Endothelial cell of umbilical vein (primary cell): ENCODE measurements at regions not wholly inside any gene's neighbourhood (a gene's known extent, or its start where the extent isn't known, plus 50 kb on each side); places are given as distances from the start of the nearest gene placed in this dataset.

Experiments used
- BruUV-seq: library from RNA; stranded (reverse); fragments of 400-500 nt; replicated peaks from 2 replicates; lab custom pipeline; 2021; lab: Mats Ljungman, UMichigan
- CTCF ChIA-PET: fragments of 300-600, 350-600 bp; sonication (Branson Sonifier 250); formaldehyde crosslinking; loops from one replicate; lab custom pipeline; 2021; ENCODE audit warnings: antibody characterized with exemption, inconsistent platforms; lab: Charles Lee
- POLR2A ChIA-PET: fragments of 300-600, 350-600 bp; sonication (Branson Sonifier 250); formaldehyde crosslinking; loops from one replicate; lab custom pipeline; 2021; ENCODE audit warnings: antibody characterized with exemption, inconsistent platforms; lab: Charles Lee
- DNase-seq: peaks from one replicate; pipeline ENCODE4 v3.0.0-alpha.2; 2011; ENCODE audit warnings: low read depth, low spot score
- FAIRE-seq: peaks from 2 replicates; lab custom pipeline; 2011; peaks lifted over from hg19 to GRCh38; lab: Jason Lieb, UNC
- H2AFZ ChIP-seq: 2 replicates; pipeline ENCODE4 v1.6.0; 2012; ENCODE audit warnings: low read depth, low read length, control low read depth, inconsistent platforms
- H3K27ac ChIP-seq: 2 replicates; pipeline ENCODE4 v1.5.1; 2011; ENCODE audit warnings: low read depth, mild to moderate bottlenecking, control low read depth, low read length, moderate library complexity; ENCODE audit not compliant: insufficient read depth
- H3K27me3 ChIP-seq, 2 experiments: 2 replicates each; pipeline versions ENCODE4 v1.6.0 to v1.6.1; 2011; ENCODE audit warnings: low read length in 2 of 2, mixed read lengths in 1 of 2; ENCODE audit not compliant: control insufficient read depth in 2 of 2, insufficient read depth in 2 of 2
- H3K36me3 ChIP-seq, 2 experiments: 2 replicates in 1 of 2; 3 replicates in 1 of 2; pipeline ENCODE4 v1.5.1; 2011; ENCODE audit warnings: low read length in 2 of 2, mild to moderate bottlenecking in 1 of 2, moderate library complexity in 1 of 2; ENCODE audit not compliant: control insufficient read depth in 2 of 2, insufficient read depth in 2 of 2; ENCODE audit errors: extremely low read depth in 1 of 2
- H3K4me1 ChIP-seq: 3 replicates; pipeline ENCODE4 v1.5.1; 2011; ENCODE audit warnings: mild to moderate bottlenecking, low read length; ENCODE audit not compliant: control insufficient read depth, insufficient read depth; ENCODE audit errors: extremely low read depth
- H3K4me2 ChIP-seq: 2 replicates; pipeline ENCODE4 v1.6.1; 2011; ENCODE audit warnings: low read length, control low read depth, mixed read lengths; ENCODE audit not compliant: insufficient read depth
- H3K4me3 ChIP-seq, 3 experiments: fragments of 200-600 bp in 1 of 3; sonication (generic), shearing (Covaris generic) in 1 of 3; replicated peaks in 1 of 3; 2 replicates each; pipeline ENCODE4 v1.5.1; 2011 to 2016; ENCODE audit warnings: control low read depth in 3 of 3, low read length in 3 of 3, mild to moderate bottlenecking in 2 of 3, inconsistent platforms in 1 of 3, low read depth in 1 of 3, moderate library complexity in 1 of 3; ENCODE audit not compliant: insufficient read depth in 1 of 3
- H3K79me2 ChIP-seq: 2 replicates; pipeline ENCODE4 v1.6.0; 2012; ENCODE audit warnings: low read length, inconsistent platforms; ENCODE audit not compliant: control insufficient read depth, insufficient read depth
- H3K9ac ChIP-seq: replicated peaks from 2 replicates; pipeline ENCODE3; 2011; ENCODE audit warnings: low read length, control low read depth; ENCODE audit not compliant: insufficient read depth; ENCODE audit errors: extremely low read depth
- H3K9me1 ChIP-seq: replicated peaks from 3 replicates; pipeline ENCODE4 v1.6.0; 2011; ENCODE audit warnings: mild to moderate bottlenecking, low read length; ENCODE audit not compliant: control insufficient read depth, insufficient read depth; ENCODE audit errors: extremely low read depth
- H3K9me3 ChIP-seq: replicated peaks from 2 replicates; pipeline ENCODE4 v1.5.1; 2012; ENCODE audit warnings: low read length, inconsistent platforms; ENCODE audit not compliant: control insufficient read depth, insufficient read depth
- H4K20me1 ChIP-seq: replicated peaks from 2 replicates; pipeline ENCODE3; 2011; ENCODE audit warnings: mild to moderate bottlenecking, low read length; ENCODE audit not compliant: control insufficient read depth, insufficient read depth; ENCODE audit errors: extremely low read depth
- CTCF ChIP-seq, 2 donors: IDR thresholded peaks; 1 replicate in 1 of 2; 2 replicates in 1 of 2; pipeline ENCODE4 v1.5.1; 2011; ENCODE audit warnings: low read length in 2 of 2, mild to moderate bottlenecking in 2 of 2, moderate library complexity in 2 of 2, control low read depth in 1 of 2, inconsistent platforms in 1 of 2, low read depth in 1 of 2; ENCODE audit not compliant: insufficient read depth in 1 of 2; ENCODE audit errors: extremely low read depth in 1 of 2
- EZH2 ChIP-seq: IDR thresholded peaks from 2 replicates; pipeline ENCODE4 v1.6.1; 2012; ENCODE audit warnings: borderline replicate concordance, low read depth, mild to moderate bottlenecking, moderate library complexity, low read length, inconsistent platforms; ENCODE audit not compliant: severe bottlenecking
- FOS ChIP-seq: IDR thresholded peaks from 2 replicates; pipeline ENCODE4 v1.6.1; 2011; ENCODE audit warnings: mild to moderate bottlenecking, low read length, moderate library complexity, borderline replicate concordance; ENCODE audit not compliant: insufficient read depth
- GATA2 ChIP-seq: IDR thresholded peaks from 2 replicates; pipeline ENCODE4 v1.7.0; 2011; ENCODE audit warnings: low read depth, mild to moderate bottlenecking, moderate library complexity, mixed read lengths, low read length; ENCODE audit not compliant: insufficient read length, insufficient read depth
- JUN ChIP-seq: IDR thresholded peaks from 2 replicates; pipeline ENCODE4 v1.6.1; 2011; ENCODE audit warnings: borderline replicate concordance, low read depth; ENCODE audit not compliant: insufficient read length, insufficient read depth
- MAX ChIP-seq: IDR thresholded peaks from 2 replicates; pipeline ENCODE4 v1.6.1; 2011; ENCODE audit not compliant: insufficient read depth, insufficient read length
- MYC ChIP-seq: IDR thresholded peaks from one replicate; pipeline ENCODE4 v1.6.1; 2011; ENCODE audit warnings: mild to moderate bottlenecking, low read depth, low read length
- POLR2A ChIP-seq: IDR thresholded peaks from 2 replicates; pipeline ENCODE4 v1.6.1; 2012; ENCODE audit warnings: low read depth, mild to moderate bottlenecking, control low read depth, low read length
- POLR2AphosphoS5 ChIP-seq: IDR thresholded peaks from 2 replicates; pipeline ENCODE4 v1.6.1; 2012; ENCODE audit warnings: low read depth, mild to moderate bottlenecking, control low read depth, low read length, moderate library complexity; ENCODE audit not compliant: insufficient read depth
- dilution Hi-C: fragments of 300-500 bp; cut with MboI; formaldehyde crosslinking; loops from one replicate; pipeline ENCODE4 v1.15.0; 2019; ENCODE audit warnings: low sequenced_read_pairs; ENCODE audit not compliant: extremely low pct_ligation_motif_present
- intact Hi-C: fragments of 100-400 bp; cut with micrococcal nuclease; formaldehyde crosslinking; loops from one replicate; pipeline ENCODE4 v1.10.0; 2022

GRCh38 chr2:16079637-16080036 lies 139.3 kb downstream of the MYCN start:
- Histone ChIP-seq H3K4me3 (no peak overlapping the region), H4K20me1 (no peaks in the 10 kb centered on the region), H3K9me1 (no peaks in the 10 kb centered on the region), H3K9me3 (peaks cover 2% of the 10 kb centered on the region), H3K4me2 (no peak overlapping the region), H3K9ac (no peak overlapping the region), H2AFZ (no peak overlapping the region), H3K79me2 (no peaks in the 10 kb centered on the region), H3K36me3 (no peaks in the 10 kb centered on the region), H3K27me3 (no peaks in the 10 kb centered on the region), H3K4me1 (no peaks in the 10 kb centered on the region), H3K27ac (no peak overlapping the region)
- DNase-seq: no peak
- ChIA-PET CTCF (no interaction called here), POLR2A (no interaction called here)
- dilution Hi-C loops: no loop called here
- no peak for FAIRE-seq
- intact Hi-C loops: no loop called here
- no TSS peak for BruUV-seq
- TF ChIP-seq MYC (no peak), FOS (no peak), EZH2 (no peak), POLR2AphosphoS5 (no peak), MAX (no peak), CTCF (IDR thresholded peaks at IDR 0.05; ENCODE audit: extremely low read depth in 1 of 2, insufficient read depth in 1 of 2, low read depth in 1 of 2, low read length in 2 of 2) (no peak), GATA2 (no peak), JUN (no peak), POLR2A (no peak)
